Vagina (tissue), 2 donors: ENCODE measurements at regions not wholly inside any gene's neighbourhood (a gene's known extent, or its start where the extent isn't known, plus 50 kb on each side); places are given as distances from the start of the nearest gene placed in this dataset.

Experiments
- DNase-seq, 2 donors: peaks; one replicate each; pipeline ENCODE4 v3.0.0-alpha.2; 2017; ENCODE audit errors: extremely low spot score in 2 of 2
- H3K27ac ChIP-seq: fragments of 200-600 bp; sonication (generic); one replicate; pipeline ENCODE4 v1.5.1; 2019
- H3K27me3 ChIP-seq: fragments of 200-600 bp; sonication (generic); one replicate; pipeline ENCODE4 v1.5.1; 2019
- H3K36me3 ChIP-seq, 2 donors: fragments of 200-600 bp; sonication (generic); one replicate each; pipeline ENCODE4 v1.5.1; 2017 to 2019
- H3K4me1 ChIP-seq: fragments of 200-600 bp; sonication (generic); one replicate; pipeline ENCODE4 v1.5.1; 2019
- H3K4me3 ChIP-seq, 2 donors: fragments of 200-600 bp; sonication (generic); 1 replicate in 1 of 2; 2 replicates in 1 of 2; pipeline ENCODE4 v1.5.1; 2016 to 2019
- H3K9me3 ChIP-seq: fragments of 200-600 bp; sonication (generic); one replicate; pipeline ENCODE4 v1.5.1; 2019
- CTCF ChIP-seq, 3 experiments: fragments of 450-650 bp in 2 of 3; fragments of 200-600 bp in 1 of 3; sonication (generic) in 1 of 3; IDR thresholded peaks; one replicate each; pipeline ENCODE4 v1.5.1; 2017 to 2019; ENCODE audit warnings: antibody characterized with exemption in 3 of 3, mild to moderate bottlenecking in 2 of 3, moderate library complexity in 2 of 3
- POLR2A ChIP-seq, 2 donors: fragments of 450-650 bp; IDR thresholded peaks; one replicate each; pipeline ENCODE4 v1.6.1; 2017; ENCODE audit warnings: antibody characterized with exemption in 2 of 2, mild to moderate bottlenecking in 2 of 2, moderate library complexity in 2 of 2
- POLR2AphosphoS5 ChIP-seq, 2 donors: sonication (generic); formaldehyde crosslinking; IDR thresholded peaks; one replicate each; pipeline ENCODE4 v1.9.0; 2017; ENCODE audit warnings: antibody characterized with exemption in 2 of 2, mild to moderate bottlenecking in 2 of 2, low read depth in 1 of 2; ENCODE audit not compliant: insufficient read depth in 1 of 2
- intact Hi-C: fragments of 100-400 bp; cut with DNase I; formaldehyde crosslinking; loops from one replicate; pipeline ENCODE4 v1.15.1; 2023

GRCh38 chr2:236828820-236829219 is 256.9 kb upstream of the COPS8 start:
- intact Hi-C loops = no loop called here
- no peak overlapping the region for H3K27ac ChIP-seq
- peaks cover 10% of the 10 kb centered on the region for H3K4me1 ChIP-seq
- H3K36me3 ChIP-seq = no peaks in the 10 kb centered on the region
- no peaks in the 10 kb centered on the region for H3K9me3 ChIP-seq
- no peak for TF ChIP-seq POLR2A (IDR thresholded peaks at IDR 0.05)
- TF ChIP-seq CTCF (IDR thresholded peaks at IDR 0.05) = no peak
- TF ChIP-seq POLR2AphosphoS5 (IDR thresholded peaks at IDR 0.05; ENCODE audit: insufficient read depth in 1 of 2, low read depth in 1 of 2) = no peak
- DNase-seq = no peak
- no peak overlapping the region for H3K4me3 ChIP-seq
- H3K27me3 ChIP-seq = no peaks in the 10 kb centered on the region

GRCh38 chr2:236830926-236831325 is 254.8 kb upstream of the COPS8 start:
- H3K27me3 ChIP-seq = no peaks in the 10 kb centered on the region
- TF ChIP-seq POLR2AphosphoS5 (IDR thresholded peaks at IDR 0.05; ENCODE audit: insufficient read depth in 1 of 2, low read depth in 1 of 2) = no peak
- TF ChIP-seq POLR2A (IDR thresholded peaks at IDR 0.05) = no peak
- TF ChIP-seq CTCF (IDR thresholded peaks at IDR 0.05) = no peak
- peaks cover 10% of the 10 kb centered on the region for H3K4me1 ChIP-seq
- DNase-seq = no peak
- no peak overlapping the region for H3K4me3 ChIP-seq
- no peaks in the 10 kb centered on the region for H3K9me3 ChIP-seq
- H3K36me3 ChIP-seq = no peaks in the 10 kb centered on the region
- intact Hi-C loops = no loop called here
- no peak overlapping the region for H3K27ac ChIP-seq

- no peaks in the 10 kb centered on the region for H3K9me3 ChIP-seq
- TF ChIP-seq POLR2AphosphoS5 (IDR thresholded peaks at IDR 0.05; ENCODE audit: insufficient read depth in 1 of 2, low read depth in 1 of 2) (no peak), POLR2A (IDR thresholded peaks at IDR 0.05) (no peak), CTCF (IDR thresholded peaks at IDR 0.05) (no peak)
- no peaks in the 10 kb centered on the region for H3K27me3 ChIP-seq
- peaks cover 5% of the 10 kb centered on the region for H3K4me1 ChIP-seq
- DNase-seq = no peak
- no peak overlapping the region for H3K4me3 ChIP-seq
- intact Hi-C loops = no loop called here
- no peaks in the 10 kb centered on the region for H3K36me3 ChIP-seq
- no peak overlapping the region for H3K27ac ChIP-seq
These were observed 254.0 kb upstream of the COPS8 start for GRCh38 chr2:236831698-236832097.

GRCh38 chr2:236833501-236834073 is 252.1 kb upstream of the COPS8 start:
- intact Hi-C loops = no loop called here
- no peak overlapping the region for H3K27ac ChIP-seq
- TF ChIP-seq POLR2AphosphoS5 (IDR thresholded peaks at IDR 0.05; ENCODE audit: insufficient read depth in 1 of 2, low read depth in 1 of 2) (no peak), CTCF (IDR thresholded peaks at IDR 0.05) (no peak), POLR2A (IDR thresholded peaks at IDR 0.05) (no peak)
- H3K4me3 ChIP-seq = no peak overlapping the region
- no peaks in the 10 kb centered on the region for H3K4me1 ChIP-seq
- no peaks in the 10 kb centered on the region for H3K36me3 ChIP-seq
- no peaks in the 10 kb centered on the region for H3K9me3 ChIP-seq
- H3K27me3 ChIP-seq = no peaks in the 10 kb centered on the region
- no peak for DNase-seq

GRCh38 chr2:236834284-236834683 is 251.4 kb upstream of the COPS8 start:
- DNase-seq = no peak
- no peak for TF ChIP-seq CTCF (IDR thresholded peaks at IDR 0.05)
- TF ChIP-seq POLR2AphosphoS5 (IDR thresholded peaks at IDR 0.05; ENCODE audit: insufficient read depth in 1 of 2, low read depth in 1 of 2) = no peak
- no peak for TF ChIP-seq POLR2A (IDR thresholded peaks at IDR 0.05)
- no peak overlapping the region for H3K27ac ChIP-seq
- H3K36me3 ChIP-seq = no peaks in the 10 kb centered on the region
- no peaks in the 10 kb centered on the region for H3K4me1 ChIP-seq
- intact Hi-C loops = no loop called here
- H3K4me3 ChIP-seq = no peak overlapping the region
- no peaks in the 10 kb centered on the region for H3K9me3 ChIP-seq
- no peaks in the 10 kb centered on the region for H3K27me3 ChIP-seq
